GM23338 (cell line): ENCODE measurements at regions not wholly inside any gene's neighbourhood (a gene's known extent, or its start where the extent isn't known, plus 50 kb on each side); places are given as distances from the start of the nearest gene placed in this dataset.

Experiments
- ATAC-seq: fragments of 200-7000 bp; cut with Tn5 transposase; 3 replicates; pipeline ENCODE4 v1.9.1; 2020
- DNase-seq: peaks from one replicate; pipeline ENCODE4 v3.0.0-alpha.2; 2015; ENCODE audit warnings: low spot score
- H2AFZ ChIP-seq: fragments of 200-600 bp; sonication (generic); 2 replicates; pipeline ENCODE4 v1.8.0; 2016; ENCODE audit warnings: antibody characterized with exemption, mild to moderate bottlenecking, moderate library complexity
- H3F3A ChIP-seq: fragments of 200-600 bp; sonication (generic); replicated peaks from 2 replicates; pipeline ENCODE4 v1.8.0; 2017; ENCODE audit warnings: antibody characterized with exemption, mixed run types, low read depth
- H3K27ac ChIP-seq: fragments of 200-600 bp; sonication (generic); 2 replicates; pipeline ENCODE4 v1.6.1; 2016; ENCODE audit warnings: low read depth
- H3K27me3 ChIP-seq: fragments of 200-600 bp; sonication (generic); 2 replicates; pipeline ENCODE4 v1.8.0; 2016; ENCODE audit warnings: mild to moderate bottlenecking, mixed run types, moderate library complexity; ENCODE audit not compliant: insufficient read depth
- H3K36me3 ChIP-seq: fragments of 200-600 bp; sonication (generic); 2 replicates; pipeline ENCODE4 v1.8.0; 2016; ENCODE audit warnings: mild to moderate bottlenecking; ENCODE audit not compliant: insufficient read depth
- H3K4me1 ChIP-seq: fragments of 200-600 bp; sonication (generic); 2 replicates; pipeline ENCODE4 v1.8.0; 2016; ENCODE audit warnings: mild to moderate bottlenecking, moderate library complexity; ENCODE audit not compliant: insufficient read depth
- H3K4me2 ChIP-seq: fragments of 200-600 bp; sonication (generic); 2 replicates; pipeline ENCODE4 v1.7.1; 2017; ENCODE audit warnings: mixed run types
- H3K4me3 ChIP-seq: fragments of 200-600 bp; sonication (generic); 2 replicates; pipeline ENCODE4 v1.6.1; 2016; ENCODE audit warnings: mixed run types
- H3K79me2 ChIP-seq: fragments of 200-600 bp; sonication (generic); replicated peaks from 2 replicates; pipeline ENCODE4 v1.8.0; 2017; ENCODE audit warnings: mild to moderate bottlenecking; ENCODE audit not compliant: insufficient read depth
- H3K9me2 ChIP-seq: fragments of 200-600 bp; sonication (generic); 2 replicates; pipeline ENCODE4 v1.8.0; 2017; ENCODE audit not compliant: insufficient read depth
- H4K20me1 ChIP-seq: fragments of 200-600 bp; sonication (generic); replicated peaks from 2 replicates; pipeline ENCODE4 v1.8.0; 2017; ENCODE audit warnings: mild to moderate bottlenecking; ENCODE audit not compliant: insufficient read depth
- H3K27ac Mint-ChIP-seq: 2 replicates; pipeline ENCODE4 v1.8.0; 2020; ENCODE audit warnings: inconsistent platforms, mild to moderate bottlenecking, moderate library complexity, mixed read lengths
- H3K27me3 Mint-ChIP-seq: 3 replicates; pipeline ENCODE4 v1.8.0; 2022; ENCODE audit warnings: low read depth, mild to moderate bottlenecking, moderate library complexity, mixed read lengths, inconsistent platforms; ENCODE audit not compliant: insufficient read depth, poor library complexity
- H3K36me3 Mint-ChIP-seq: 3 replicates; pipeline ENCODE4 v1.8.0; 2021; ENCODE audit warnings: low read depth, mild to moderate bottlenecking, inconsistent platforms, moderate library complexity, mixed read lengths
- H3K4me1 Mint-ChIP-seq: 3 replicates; pipeline ENCODE4 v1.8.0; 2020; ENCODE audit warnings: mild to moderate bottlenecking, inconsistent platforms, mixed read lengths
- H3K4me3 Mint-ChIP-seq: 3 replicates; pipeline ENCODE4 v1.8.0; 2021; ENCODE audit warnings: moderate library complexity, mild to moderate bottlenecking, inconsistent platforms, mixed read lengths
- H3K9me3 Mint-ChIP-seq: 3 replicates; pipeline ENCODE4 v1.8.0; 2020; ENCODE audit warnings: moderate library complexity, mild to moderate bottlenecking, inconsistent platforms, mixed read lengths
- STAT1 ChIP-seq: IDR thresholded peaks from one replicate; pipeline ENCODE4 v1.6.1; 2016; ENCODE audit warnings: antibody characterized with exemption; ENCODE audit not compliant: unreplicated experiment
- ZNF331 ChIP-seq: fragments of 250-450 bp; sonication (Bioruptor Pico); IDR thresholded peaks from 2 replicates; pipeline ENCODE4 v1.5.0; 2020; ENCODE audit warnings: low read depth, mild to moderate bottlenecking, moderate library complexity
- TF ChIP-seq, protein P1 (sequence below): fragments of 250-450 bp; sonication (Bioruptor Pico); IDR thresholded peaks from 2 replicates; pipeline ENCODE4 v1.5.0; 2020; ENCODE audit warnings: mild to moderate bottlenecking, moderate library complexity
- TF ChIP-seq, protein P2 (sequence below): IDR thresholded peaks from 2 replicates; pipeline ENCODE4 v1.6.1; 2016; ENCODE audit warnings: antibody characterized with exemption

DNA sequence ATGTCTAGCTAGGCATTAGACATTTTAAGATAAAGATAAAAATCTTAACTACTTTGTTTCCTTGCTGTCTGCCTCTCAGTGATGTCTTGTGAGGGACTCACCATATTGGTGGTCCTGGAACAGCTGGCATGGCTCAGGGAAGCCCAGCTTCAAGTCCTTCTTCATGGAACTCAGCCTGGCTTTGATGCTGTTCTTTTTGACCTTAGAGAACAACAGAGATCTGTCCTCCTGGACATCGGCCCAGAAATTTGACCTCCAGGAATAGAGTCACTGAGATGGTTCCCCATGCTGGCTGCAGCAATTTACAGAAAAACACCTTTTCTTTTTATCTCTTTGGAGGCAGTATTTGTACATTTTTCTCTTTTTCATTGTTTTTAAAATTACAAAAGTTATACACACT is 235.5 kb upstream of the WWC1 start (continued):
- TF ChIP-seq, protein P1, sequence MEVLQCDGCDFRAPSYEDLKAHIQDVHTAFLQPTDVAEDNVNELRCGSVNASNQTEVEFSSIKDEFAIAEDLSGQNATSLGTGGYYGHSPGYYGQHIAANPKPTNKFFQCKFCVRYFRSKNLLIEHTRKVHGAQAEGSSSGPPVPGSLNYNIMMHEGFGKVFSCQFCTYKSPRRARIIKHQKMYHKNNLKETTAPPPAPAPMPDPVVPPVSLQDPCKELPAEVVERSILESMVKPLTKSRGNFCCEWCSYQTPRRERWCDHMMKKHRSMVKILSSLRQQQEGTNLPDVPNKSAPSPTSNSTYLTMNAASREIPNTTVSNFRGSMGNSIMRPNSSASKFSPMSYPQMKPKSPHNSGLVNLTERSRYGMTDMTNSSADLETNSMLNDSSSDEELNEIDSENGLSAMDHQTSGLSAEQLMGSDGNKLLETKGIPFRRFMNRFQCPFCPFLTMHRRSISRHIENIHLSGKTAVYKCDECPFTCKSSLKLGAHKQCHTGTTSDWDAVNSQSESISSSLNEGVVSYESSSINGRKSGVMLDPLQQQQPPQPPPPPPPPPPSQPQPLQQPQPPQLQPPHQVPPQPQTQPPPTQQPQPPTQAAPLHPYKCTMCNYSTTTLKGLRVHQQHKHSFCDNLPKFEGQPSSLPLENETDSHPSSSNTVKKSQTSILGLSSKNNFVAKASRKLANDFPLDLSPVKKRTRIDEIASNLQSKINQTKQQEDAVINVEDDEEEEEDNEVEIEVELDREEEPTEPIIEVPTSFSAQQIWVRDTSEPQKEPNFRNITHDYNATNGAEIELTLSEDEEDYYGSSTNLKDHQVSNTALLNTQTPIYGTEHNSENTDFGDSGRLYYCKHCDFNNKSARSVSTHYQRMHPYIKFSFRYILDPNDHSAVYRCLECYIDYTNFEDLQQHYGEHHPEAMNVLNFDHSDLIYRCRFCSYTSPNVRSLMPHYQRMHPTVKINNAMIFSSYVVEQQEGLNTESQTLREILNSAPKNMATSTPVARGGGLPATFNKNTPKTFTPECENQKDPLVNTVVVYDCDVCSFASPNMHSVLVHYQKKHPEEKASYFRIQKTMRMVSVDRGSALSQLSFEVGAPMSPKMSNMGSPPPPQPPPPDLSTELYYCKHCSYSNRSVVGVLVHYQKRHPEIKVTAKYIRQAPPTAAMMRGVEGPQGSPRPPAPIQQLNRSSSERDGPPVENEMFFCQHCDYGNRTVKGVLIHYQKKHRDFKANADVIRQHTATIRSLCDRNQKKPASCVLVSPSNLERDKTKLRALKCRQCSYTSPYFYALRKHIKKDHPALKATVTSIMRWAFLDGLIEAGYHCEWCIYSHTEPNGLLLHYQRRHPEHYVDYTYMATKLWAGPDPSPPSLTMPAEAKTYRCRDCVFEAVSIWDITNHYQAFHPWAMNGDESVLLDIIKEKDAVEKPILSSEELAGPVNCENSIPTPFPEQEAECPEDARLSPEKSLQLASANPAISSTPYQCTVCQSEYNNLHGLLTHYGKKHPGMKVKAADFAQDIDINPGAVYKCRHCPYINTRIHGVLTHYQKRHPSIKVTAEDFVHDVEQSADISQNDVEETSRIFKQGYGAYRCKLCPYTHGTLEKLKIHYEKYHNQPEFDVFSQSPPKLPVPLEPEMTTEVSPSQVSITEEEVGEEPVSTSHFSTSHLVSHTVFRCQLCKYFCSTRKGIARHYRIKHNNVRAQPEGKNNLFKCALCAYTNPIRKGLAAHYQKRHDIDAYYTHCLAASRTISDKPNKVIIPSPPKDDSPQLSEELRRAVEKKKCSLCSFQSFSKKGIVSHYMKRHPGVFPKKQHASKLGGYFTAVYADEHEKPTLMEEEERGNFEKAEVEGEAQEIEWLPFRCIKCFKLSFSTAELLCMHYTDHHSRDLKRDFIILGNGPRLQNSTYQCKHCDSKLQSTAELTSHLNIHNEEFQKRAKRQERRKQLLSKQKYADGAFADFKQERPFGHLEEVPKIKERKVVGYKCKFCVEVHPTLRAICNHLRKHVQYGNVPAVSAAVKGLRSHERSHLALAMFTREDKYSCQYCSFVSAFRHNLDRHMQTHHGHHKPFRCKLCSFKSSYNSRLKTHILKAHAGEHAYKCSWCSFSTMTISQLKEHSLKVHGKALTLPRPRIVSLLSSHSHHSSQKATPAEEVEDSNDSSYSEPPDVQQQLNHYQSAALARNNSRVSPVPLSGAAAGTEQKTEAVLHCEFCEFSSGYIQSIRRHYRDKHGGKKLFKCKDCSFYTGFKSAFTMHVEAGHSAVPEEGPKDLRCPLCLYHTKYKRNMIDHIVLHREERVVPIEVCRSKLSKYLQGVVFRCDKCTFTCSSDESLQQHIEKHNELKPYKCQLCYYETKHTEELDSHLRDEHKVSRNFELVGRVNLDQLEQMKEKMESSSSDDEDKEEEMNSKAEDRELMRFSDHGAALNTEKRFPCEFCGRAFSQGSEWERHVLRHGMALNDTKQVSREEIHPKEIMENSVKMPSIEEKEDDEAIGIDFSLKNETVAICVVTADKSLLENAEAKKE (CRISPR knock-in tag) = no peak
- TF ChIP-seq, protein P2, sequence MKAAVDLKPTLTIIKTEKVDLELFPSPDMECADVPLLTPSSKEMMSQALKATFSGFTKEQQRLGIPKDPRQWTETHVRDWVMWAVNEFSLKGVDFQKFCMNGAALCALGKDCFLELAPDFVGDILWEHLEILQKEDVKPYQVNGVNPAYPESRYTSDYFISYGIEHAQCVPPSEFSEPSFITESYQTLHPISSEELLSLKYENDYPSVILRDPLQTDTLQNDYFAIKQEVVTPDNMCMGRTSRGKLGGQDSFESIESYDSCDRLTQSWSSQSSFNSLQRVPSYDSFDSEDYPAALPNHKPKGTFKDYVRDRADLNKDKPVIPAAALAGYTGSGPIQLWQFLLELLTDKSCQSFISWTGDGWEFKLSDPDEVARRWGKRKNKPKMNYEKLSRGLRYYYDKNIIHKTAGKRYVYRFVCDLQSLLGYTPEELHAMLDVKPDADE = no peak
- no peak for TF ChIP-seq STAT1

DNA sequence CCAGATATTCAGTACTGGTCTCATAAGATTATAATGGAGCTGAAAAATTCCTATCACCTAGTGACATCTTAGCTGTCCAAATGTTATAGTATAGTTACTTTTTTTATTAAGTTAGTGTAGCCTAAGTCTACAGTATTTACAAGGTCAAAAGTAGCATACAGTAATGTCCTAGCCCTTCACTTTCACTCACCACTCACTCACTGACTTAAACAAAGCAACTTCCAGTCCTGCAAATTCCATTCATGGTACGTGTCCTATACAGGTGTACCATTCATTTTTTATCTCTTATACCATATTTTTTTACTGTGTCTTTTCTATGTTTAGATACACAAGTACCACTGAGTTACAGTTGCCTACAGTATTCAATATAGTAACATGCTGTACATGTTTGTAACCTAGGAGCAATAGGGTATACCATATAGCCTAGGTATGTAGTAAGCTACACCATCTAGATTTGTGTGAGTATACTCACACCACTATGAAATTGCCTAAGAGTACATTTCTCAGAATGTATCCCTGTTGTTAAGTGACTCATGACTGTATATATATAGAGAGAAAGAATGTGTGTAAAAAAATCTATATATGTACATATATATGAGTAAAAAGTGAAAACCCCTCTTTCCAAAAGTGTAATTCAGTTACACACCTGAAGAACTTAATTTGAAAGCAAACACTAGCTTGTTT is 234.8 kb upstream of the WWC1 start:
- Mint-ChIP-seq H3K4me1 (no peaks in the 10 kb centered on the region), H3K27me3 (peaks cover 2% of the 10 kb centered on the region), H3K9me3 (peaks cover 12% of the 10 kb centered on the region), H3K4me3 (no peak overlapping the region), H3K36me3 (peaks cover 5% of the 10 kb centered on the region; the same call in 2 of the 3 replicates), H3K27ac (no peak overlapping the region)
- Histone ChIP-seq H3K4me1 (no peaks in the 10 kb centered on the region), H4K20me1 (no peaks in the 10 kb centered on the region), H3F3A (no peaks in the 10 kb centered on the region), H3K4me2 (no peak overlapping the region), H3K4me3 (no peak overlapping the region), H2AFZ (no peak overlapping the region), H3K36me3 (no peaks in the 10 kb centered on the region), H3K27ac (no peak overlapping the region), H3K9me2 (no peaks in the 10 kb centered on the region; the same call in 1 of the 2 replicates), H3K27me3 (no peaks in the 10 kb centered on the region), H3K79me2 (no peaks in the 10 kb centered on the region)
- DNase-seq (no peak), ATAC-seq (no peak)
- no peak for TF ChIP-seq ZNF331 (CRISPR knock-in tag)
